ENCODE measurements at regions not wholly inside any gene's neighbourhood (a gene's known extent, or its start where the extent isn't known, plus 50 kb on each side); places are given as distances from the start of the nearest gene placed in this dataset.

- Histone ChIP-seq H3K4me1 (ENCODE audit: control insufficient read depth in 1 of 2, insufficient read depth in 2 of 2, low read length in 2 of 2) (no peaks in the 10 kb centered on the region), H3K36me3 (ENCODE audit: control insufficient read depth in 1 of 2, insufficient read depth in 2 of 2, low read length in 1 of 2) (no peaks in the 10 kb centered on the region), H3K27me3 (ENCODE audit: control insufficient read depth in 1 of 2, insufficient read depth in 2 of 2, low read length in 1 of 2) (no peaks in the 10 kb centered on the region), H3K9me3 (ENCODE audit: control insufficient read depth, low read length) (no peaks in the 10 kb centered on the region), H3K4me3 (ENCODE audit: low read length in 2 of 2) (no peak overlapping the region), H3K27ac (ENCODE audit: low read depth in 1 of 2, low read length in 2 of 2) (no peak overlapping the region)
- intact Hi-C loops (cut with DNase I): no loop called here
- WGBS, 2 donors: 49 to 52% methylated on average over 2 of the region's 2 CpGs
- ATAC-seq (ENCODE audit: low FRiP score): no peak
- DNase-seq: no peak
Measured at GRCh38 chr16:26749072-26749471, 317.7 kb upstream of the C16orf82 start.

GRCh38 chr16:26752166-26752565 is 314.6 kb upstream of the C16orf82 start:
- no peak for ATAC-seq (ENCODE audit: low FRiP score)
- no peak for DNase-seq
- Histone ChIP-seq H3K4me3 (ENCODE audit: low read length in 2 of 2) (no peak overlapping the region), H3K36me3 (ENCODE audit: control insufficient read depth in 1 of 2, insufficient read depth in 2 of 2, low read length in 1 of 2) (no peaks in the 10 kb centered on the region), H3K9me3 (ENCODE audit: control insufficient read depth, low read length) (no peaks in the 10 kb centered on the region), H3K27ac (ENCODE audit: low read depth in 1 of 2, low read length in 2 of 2) (no peak overlapping the region), H3K4me1 (ENCODE audit: control insufficient read depth in 1 of 2, insufficient read depth in 2 of 2, low read length in 2 of 2) (no peaks in the 10 kb centered on the region), H3K27me3 (ENCODE audit: control insufficient read depth in 1 of 2, insufficient read depth in 2 of 2, low read length in 1 of 2) (no peaks in the 10 kb centered on the region)
- intact Hi-C loops (cut with DNase I): no loop called here
- WGBS, 2 donors: 92 to 96% methylated on average over 2 of the region's 2 CpGs

GRCh38 chr16:26756633-26757032 is 310.1 kb upstream of the C16orf82 start:
- intact Hi-C loops (cut with DNase I): no loop called here

GRCh38 chr16:26762594-26762993 is 304.1 kb upstream of the C16orf82 start:
- no peak overlapping the region for H3K4me3 ChIP-seq (ENCODE audit: low read length in 2 of 2)
- H3K27ac ChIP-seq (ENCODE audit: low read depth in 1 of 2, low read length in 2 of 2): no peak overlapping the region
- H3K36me3 ChIP-seq (ENCODE audit: control insufficient read depth in 1 of 2, insufficient read depth in 2 of 2, low read length in 1 of 2): no peaks in the 10 kb centered on the region
- intact Hi-C loops (cut with DNase I): no loop called here
- peaks cover 2% of the 10 kb centered on the region for H3K9me3 ChIP-seq (ENCODE audit: control insufficient read depth, low read length)
- ATAC-seq (ENCODE audit: low FRiP score): no peak
- no peaks in the 10 kb centered on the region for H3K27me3 ChIP-seq (ENCODE audit: control insufficient read depth in 1 of 2, insufficient read depth in 2 of 2, low read length in 1 of 2)
- DNase-seq: no peak
- H3K4me1 ChIP-seq (ENCODE audit: control insufficient read depth in 1 of 2, insufficient read depth in 2 of 2, low read length in 2 of 2): no peaks in the 10 kb centered on the region
- 66 to 73% methylated on average over 8 of the region's 8 CpGs for WGBS, 2 donors

More at GRCh38 chr16:26756633-26757032, 310.1 kb upstream of the C16orf82 start:
- Histone ChIP-seq H3K9me3 (ENCODE audit: control insufficient read depth, low read length) (no peaks in the 10 kb centered on the region), H3K27me3 (ENCODE audit: control insufficient read depth in 1 of 2, insufficient read depth in 2 of 2, low read length in 1 of 2) (no peaks in the 10 kb centered on the region), H3K4me1 (ENCODE audit: control insufficient read depth in 1 of 2, insufficient read depth in 2 of 2, low read length in 2 of 2) (no peaks in the 10 kb centered on the region), H3K27ac (ENCODE audit: low read depth in 1 of 2, low read length in 2 of 2) (no peak overlapping the region), H3K36me3 (ENCODE audit: control insufficient read depth in 1 of 2, insufficient read depth in 2 of 2, low read length in 1 of 2) (no peaks in the 10 kb centered on the region), H3K4me3 (ENCODE audit: low read length in 2 of 2) (no peak overlapping the region)
- ATAC-seq (ENCODE audit: low FRiP score) (no peak), DNase-seq (no peak)
- WGBS, 2 donors: 5 to 33% methylated on average over 1 of the region's 1 CpG

GRCh38 chr16:26765087-26765486 is 301.6 kb upstream of the C16orf82 start:
- intact Hi-C loops (cut with DNase I): no loop called here
- Histone ChIP-seq H3K9me3 (ENCODE audit: control insufficient read depth, low read length) (peaks cover 2% of the 10 kb centered on the region), H3K4me3 (ENCODE audit: low read length in 2 of 2) (no peak overlapping the region), H3K27ac (ENCODE audit: low read depth in 1 of 2, low read length in 2 of 2) (no peak overlapping the region), H3K4me1 (ENCODE audit: control insufficient read depth in 1 of 2, insufficient read depth in 2 of 2, low read length in 2 of 2) (no peaks in the 10 kb centered on the region), H3K36me3 (ENCODE audit: control insufficient read depth in 1 of 2, insufficient read depth in 2 of 2, low read length in 1 of 2) (no peaks in the 10 kb centered on the region), H3K27me3 (ENCODE audit: control insufficient read depth in 1 of 2, insufficient read depth in 2 of 2, low read length in 1 of 2) (no peaks in the 10 kb centered on the region)
- 28 to 34% methylated on average over 4 of the region's 4 CpGs for WGBS, 2 donors
- ATAC-seq (ENCODE audit: low FRiP score) (no peak), DNase-seq (no peak)

GRCh38 chr16:26768385-26769010 is 298.2 kb upstream of the C16orf82 start:
- Histone ChIP-seq H3K9me3 (ENCODE audit: control insufficient read depth, low read length) (no peaks in the 10 kb centered on the region), H3K27ac (ENCODE audit: low read depth in 1 of 2, low read length in 2 of 2) (no peak overlapping the region), H3K4me1 (ENCODE audit: control insufficient read depth in 1 of 2, insufficient read depth in 2 of 2, low read length in 2 of 2) (no peaks in the 10 kb centered on the region), H3K27me3 (ENCODE audit: control insufficient read depth in 1 of 2, insufficient read depth in 2 of 2, low read length in 1 of 2) (no peaks in the 10 kb centered on the region), H3K4me3 (ENCODE audit: low read length in 2 of 2) (no peak overlapping the region), H3K36me3 (ENCODE audit: control insufficient read depth in 1 of 2, insufficient read depth in 2 of 2, low read length in 1 of 2) (no peaks in the 10 kb centered on the region)
- ATAC-seq (ENCODE audit: low FRiP score) (no peak), DNase-seq (no peak)
- intact Hi-C loops (cut with DNase I): no loop called here
- WGBS, 2 donors: 56 to 65% methylated on average over 9 of the region's 9 CpGs

GRCh38 chr16:26770547-26770946 is 296.2 kb upstream of the C16orf82 start:
- Histone ChIP-seq H3K4me3 (ENCODE audit: low read length in 2 of 2) (no peak overlapping the region), H3K36me3 (ENCODE audit: control insufficient read depth in 1 of 2, insufficient read depth in 2 of 2, low read length in 1 of 2) (no peaks in the 10 kb centered on the region), H3K9me3 (ENCODE audit: control insufficient read depth, low read length) (no peaks in the 10 kb centered on the region), H3K27ac (ENCODE audit: low read depth in 1 of 2, low read length in 2 of 2) (no peak overlapping the region), H3K4me1 (ENCODE audit: control insufficient read depth in 1 of 2, insufficient read depth in 2 of 2, low read length in 2 of 2) (no peaks in the 10 kb centered on the region), H3K27me3 (ENCODE audit: control insufficient read depth in 1 of 2, insufficient read depth in 2 of 2, low read length in 1 of 2) (no peaks in the 10 kb centered on the region)
- intact Hi-C loops (cut with DNase I): no loop called here
- no peak for ATAC-seq (ENCODE audit: low FRiP score)
- no peak for DNase-seq

GRCh38 chr16:26772503-26772902 is 294.2 kb upstream of the C16orf82 start:
- intact Hi-C loops (cut with DNase I): no loop called here
- 26 to 33% methylated on average over 2 of the region's 2 CpGs for WGBS, 2 donors
- Histone ChIP-seq H3K4me3 (ENCODE audit: low read length in 2 of 2) (no peak overlapping the region), H3K36me3 (ENCODE audit: control insufficient read depth in 1 of 2, insufficient read depth in 2 of 2, low read length in 1 of 2) (no peaks in the 10 kb centered on the region), H3K27me3 (ENCODE audit: control insufficient read depth in 1 of 2, insufficient read depth in 2 of 2, low read length in 1 of 2) (peaks cover 0 to 2% of the 10 kb centered on the region in 2 donors), H3K4me1 (ENCODE audit: control insufficient read depth in 1 of 2, insufficient read depth in 2 of 2, low read length in 2 of 2) (no peaks in the 10 kb centered on the region), H3K27ac (ENCODE audit: low read depth in 1 of 2, low read length in 2 of 2) (no peak overlapping the region), H3K9me3 (ENCODE audit: control insufficient read depth, low read length) (no peaks in the 10 kb centered on the region)
- DNase-seq (no peak), ATAC-seq (ENCODE audit: low FRiP score) (no peak)

GRCh38 chr16:26777821-26778220 is 288.9 kb upstream of the C16orf82 start:
- intact Hi-C loops (cut with DNase I): no loop called here
- 74 to 81% methylated on average over 4 of the region's 4 CpGs for WGBS, 2 donors

More at GRCh38 chr16:26777821-26778220, 288.9 kb upstream of the C16orf82 start:
- Histone ChIP-seq H3K27me3 (ENCODE audit: control insufficient read depth in 1 of 2, insufficient read depth in 2 of 2, low read length in 1 of 2) (peaks cover 0 to 2% of the 10 kb centered on the region in 2 donors), H3K36me3 (ENCODE audit: control insufficient read depth in 1 of 2, insufficient read depth in 2 of 2, low read length in 1 of 2) (no peaks in the 10 kb centered on the region), H3K4me3 (ENCODE audit: low read length in 2 of 2) (no peak overlapping the region), H3K27ac (ENCODE audit: low read depth in 1 of 2, low read length in 2 of 2) (no peak overlapping the region), H3K4me1 (ENCODE audit: control insufficient read depth in 1 of 2, insufficient read depth in 2 of 2, low read length in 2 of 2) (no peaks in the 10 kb centered on the region), H3K9me3 (ENCODE audit: control insufficient read depth, low read length) (no peaks in the 10 kb centered on the region)
- ATAC-seq (ENCODE audit: low FRiP score) (no peak), DNase-seq (no peak)
